PC-3 (cell line): ENCODE measurements at regions not wholly inside any gene's neighbourhood (a gene's known extent, or its start where the extent isn't known, plus 50 kb on each side); places are given as distances from the start of the nearest gene placed in this dataset.

Source experiments
- EZH2 ChIP-seq: fragments of 300-600 bp; sonication (generic); IDR thresholded peaks from one replicate; pipeline ENCODE4 v1.6.1; 2017; ENCODE audit warnings: antibody characterized with exemption, mild to moderate bottlenecking, low read length; ENCODE audit not compliant: unreplicated experiment
- EZH2phosphoT487 ChIP-seq: fragments of 300-600 bp; sonication (generic); IDR thresholded peaks from 2 replicates; pipeline ENCODE4 v1.6.1; 2018; ENCODE audit warnings: mild to moderate bottlenecking, antibody characterized with exemption, low read length, borderline replicate concordance
- TF ChIP-seq, protein P1 (sequence below): fragments of 300-600 bp; sonication (generic); conservative IDR thresholded peaks from 2 replicates; pipeline ENCODE4 v1.5.1; 2017; ENCODE audit warnings: antibody characterized with exemption, low read depth, mild to moderate bottlenecking, low read length

DNA sequence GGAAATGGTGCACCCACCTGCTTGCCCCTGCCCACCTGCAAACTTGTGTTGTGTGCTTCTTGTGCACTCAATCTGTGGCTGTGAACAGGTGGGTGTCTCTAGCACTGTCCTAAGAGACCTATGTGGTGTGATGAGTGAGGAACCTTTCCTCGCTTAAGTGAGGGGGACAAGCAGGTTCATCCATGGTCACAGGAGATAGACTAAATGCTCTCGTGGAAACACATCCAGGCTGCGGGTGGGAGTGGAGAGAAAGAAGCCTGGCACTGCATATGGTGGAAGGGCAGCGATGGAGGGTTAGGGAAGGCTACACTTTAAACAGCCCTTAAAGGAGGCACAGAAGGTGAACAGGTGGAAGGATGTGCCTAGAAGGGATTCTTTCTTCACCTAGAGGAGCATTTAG is 330.9 kb downstream of the CXCL12 start:
- TF ChIP-seq, protein P1, sequence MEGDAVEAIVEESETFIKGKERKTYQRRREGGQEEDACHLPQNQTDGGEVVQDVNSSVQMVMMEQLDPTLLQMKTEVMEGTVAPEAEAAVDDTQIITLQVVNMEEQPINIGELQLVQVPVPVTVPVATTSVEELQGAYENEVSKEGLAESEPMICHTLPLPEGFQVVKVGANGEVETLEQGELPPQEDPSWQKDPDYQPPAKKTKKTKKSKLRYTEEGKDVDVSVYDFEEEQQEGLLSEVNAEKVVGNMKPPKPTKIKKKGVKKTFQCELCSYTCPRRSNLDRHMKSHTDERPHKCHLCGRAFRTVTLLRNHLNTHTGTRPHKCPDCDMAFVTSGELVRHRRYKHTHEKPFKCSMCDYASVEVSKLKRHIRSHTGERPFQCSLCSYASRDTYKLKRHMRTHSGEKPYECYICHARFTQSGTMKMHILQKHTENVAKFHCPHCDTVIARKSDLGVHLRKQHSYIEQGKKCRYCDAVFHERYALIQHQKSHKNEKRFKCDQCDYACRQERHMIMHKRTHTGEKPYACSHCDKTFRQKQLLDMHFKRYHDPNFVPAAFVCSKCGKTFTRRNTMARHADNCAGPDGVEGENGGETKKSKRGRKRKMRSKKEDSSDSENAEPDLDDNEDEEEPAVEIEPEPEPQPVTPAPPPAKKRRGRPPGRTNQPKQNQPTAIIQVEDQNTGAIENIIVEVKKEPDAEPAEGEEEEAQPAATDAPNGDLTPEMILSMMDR = no peak
- TF ChIP-seq EZH2phosphoT487 (no peak), EZH2 (no peak)
